WERI-Rb-1 (cell line): ENCODE measurements at regions not wholly inside any gene's neighbourhood (a gene's known extent, or its start where the extent isn't known, plus 50 kb on each side); places are given as distances from the start of the nearest gene placed in this dataset.

ENCODE experiments used
- DNase-seq: peaks from one replicate; pipeline ENCODE4 v3.0.0-alpha.2; 2020
- H3K27ac ChIP-seq: fragments of 250-450 bp; sonication (Bioruptor Pico); 2 replicates; pipeline ENCODE4 v1.5.1; 2020; ENCODE audit warnings: mild to moderate bottlenecking, moderate library complexity
- H3K27me3 ChIP-seq: fragments of 250-450 bp; sonication (Bioruptor Pico); 2 replicates; pipeline ENCODE4 v1.5.1; 2021; ENCODE audit warnings: mild to moderate bottlenecking, low read depth, moderate library complexity; ENCODE audit not compliant: insufficient read depth, severe bottlenecking
- H3K36me3 ChIP-seq: fragments of 250-450 bp; sonication (Bioruptor Pico); 2 replicates; pipeline ENCODE4 v1.5.1; 2020; ENCODE audit warnings: mild to moderate bottlenecking, moderate library complexity
- H3K4me3 ChIP-seq: 2 replicates; pipeline ENCODE4 v1.5.1; 2011; ENCODE audit warnings: low read depth, mild to moderate bottlenecking, control low read depth, low read length
- H3K9me3 ChIP-seq: fragments of 250-450 bp; sonication (Bioruptor Pico); 2 replicates; pipeline ENCODE4 v1.5.1; 2021; ENCODE audit warnings: mild to moderate bottlenecking, moderate library complexity; ENCODE audit not compliant: severe bottlenecking
- TF ChIP-seq, protein P1 (sequence below): IDR thresholded peaks from 2 replicates; pipeline ENCODE4 v1.5.1; 2011; ENCODE audit warnings: low read depth, mild to moderate bottlenecking, control low read depth, inconsistent platforms, low read length

- no peak overlapping the region for H3K27ac ChIP-seq
- no peak overlapping the region for H3K4me3 ChIP-seq
- no peaks in the 10 kb centered on the region for H3K36me3 ChIP-seq
- no peaks in the 10 kb centered on the region for H3K27me3 ChIP-seq
- no peaks in the 10 kb centered on the region for H3K9me3 ChIP-seq
- no peak for DNase-seq
- TF ChIP-seq, protein P1, sequence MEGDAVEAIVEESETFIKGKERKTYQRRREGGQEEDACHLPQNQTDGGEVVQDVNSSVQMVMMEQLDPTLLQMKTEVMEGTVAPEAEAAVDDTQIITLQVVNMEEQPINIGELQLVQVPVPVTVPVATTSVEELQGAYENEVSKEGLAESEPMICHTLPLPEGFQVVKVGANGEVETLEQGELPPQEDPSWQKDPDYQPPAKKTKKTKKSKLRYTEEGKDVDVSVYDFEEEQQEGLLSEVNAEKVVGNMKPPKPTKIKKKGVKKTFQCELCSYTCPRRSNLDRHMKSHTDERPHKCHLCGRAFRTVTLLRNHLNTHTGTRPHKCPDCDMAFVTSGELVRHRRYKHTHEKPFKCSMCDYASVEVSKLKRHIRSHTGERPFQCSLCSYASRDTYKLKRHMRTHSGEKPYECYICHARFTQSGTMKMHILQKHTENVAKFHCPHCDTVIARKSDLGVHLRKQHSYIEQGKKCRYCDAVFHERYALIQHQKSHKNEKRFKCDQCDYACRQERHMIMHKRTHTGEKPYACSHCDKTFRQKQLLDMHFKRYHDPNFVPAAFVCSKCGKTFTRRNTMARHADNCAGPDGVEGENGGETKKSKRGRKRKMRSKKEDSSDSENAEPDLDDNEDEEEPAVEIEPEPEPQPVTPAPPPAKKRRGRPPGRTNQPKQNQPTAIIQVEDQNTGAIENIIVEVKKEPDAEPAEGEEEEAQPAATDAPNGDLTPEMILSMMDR: no peak
Observed at GRCh38 chr6:8557014-8557748, 121.8 kb upstream of the SLC35B3 start.

GRCh38 chr6:8556370-8557013 lies 121.1 kb upstream of the SLC35B3 start:
- H3K4me3 ChIP-seq: no peak overlapping the region
- H3K9me3 ChIP-seq: no peaks in the 10 kb centered on the region
- TF ChIP-seq, protein P1: no peak
- no peak overlapping the region for H3K27ac ChIP-seq
- no peaks in the 10 kb centered on the region for H3K36me3 ChIP-seq
- no peaks in the 10 kb centered on the region for H3K27me3 ChIP-seq
- no peak for DNase-seq

DNA sequence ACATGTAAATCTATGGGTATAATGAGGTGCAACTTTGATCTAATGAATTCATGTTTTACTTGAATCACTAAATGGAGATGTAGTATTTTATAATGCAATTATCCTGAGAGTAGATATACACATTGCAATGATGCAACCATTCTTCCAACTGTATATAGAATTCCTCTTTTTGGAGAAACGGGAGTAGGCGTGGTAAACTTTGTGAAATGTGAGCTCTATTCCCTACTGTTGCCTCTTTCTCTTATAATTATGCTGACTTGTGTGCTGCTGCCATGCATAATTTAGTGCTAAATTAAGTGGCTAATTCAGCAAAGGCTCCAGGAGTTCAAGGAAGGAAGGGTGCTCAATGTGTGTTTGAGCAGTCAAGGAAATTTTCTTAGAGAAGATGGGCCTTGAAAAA lies 116.6 kb upstream of the SLC35B3 start:
- H3K27me3 ChIP-seq: no peaks in the 10 kb centered on the region
- no peaks in the 10 kb centered on the region for H3K9me3 ChIP-seq
- TF ChIP-seq, protein P1: no peak
- no peak overlapping the region for H3K4me3 ChIP-seq
- no peak overlapping the region for H3K27ac ChIP-seq
- H3K36me3 ChIP-seq: no peaks in the 10 kb centered on the region
- no peak for DNase-seq

DNA sequence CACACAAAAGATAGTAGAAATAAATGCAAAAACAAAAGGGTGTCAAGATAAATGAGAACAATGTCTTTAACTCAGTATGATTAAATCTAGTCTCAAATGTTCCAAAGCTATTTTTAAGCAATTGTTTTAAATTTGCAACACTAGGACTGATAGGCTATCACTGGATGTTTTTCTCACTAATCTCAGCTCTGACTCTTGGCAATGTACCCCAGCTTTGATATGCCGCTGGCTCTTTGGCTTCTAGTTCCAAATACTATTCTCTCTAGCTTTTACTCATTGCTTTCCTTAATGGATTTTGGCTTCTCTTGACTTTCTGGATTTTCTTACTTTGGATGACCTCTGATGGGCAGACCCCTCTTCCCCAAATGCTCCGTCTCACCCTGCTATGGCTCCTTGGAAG lies 116.0 kb upstream of the SLC35B3 start:
- Histone ChIP-seq H3K9me3 (no peaks in the 10 kb centered on the region), H3K4me3 (no peak overlapping the region), H3K36me3 (no peaks in the 10 kb centered on the region), H3K27ac (no peak overlapping the region), H3K27me3 (no peaks in the 10 kb centered on the region)
- TF ChIP-seq, protein P1: no peak
- DNase-seq: no peak

- no peak for DNase-seq
- H3K27me3 ChIP-seq: no peaks in the 10 kb centered on the region
- H3K4me3 ChIP-seq: no peak overlapping the region
- H3K27ac ChIP-seq: no peak overlapping the region
- TF ChIP-seq, protein P1: no peak
- H3K9me3 ChIP-seq: no peaks in the 10 kb centered on the region
- H3K36me3 ChIP-seq: no peaks in the 10 kb centered on the region
Observed at GRCh38 chr6:8549074-8549790, 113.9 kb upstream of the SLC35B3 start.
